HEK293 (cell line): ENCODE measurements at regions not wholly inside any gene's neighbourhood (a gene's known extent, or its start where the extent isn't known, plus 50 kb on each side); places are given as distances from the start of the nearest gene placed in this dataset.

Source experiments
- CTCF ChIA-PET: fragments of 350-600 bp; formaldehyde crosslinking; extraction: SDS; loops from one replicate; lab custom pipeline; 2021; ENCODE audit warnings: antibody characterized with exemption; lab: Yijun Ruan, JAX
- POLR2A ChIA-PET: fragments of 300-600 bp; formaldehyde crosslinking; extraction: SDS; loops from one replicate; lab custom pipeline; 2020; ENCODE audit warnings: antibody characterized with exemption, inconsistent platforms; lab: Yijun Ruan, JAX
- H3K27ac ChIP-seq: fragments of 200-500 bp; sonication (Bioruptor generic); 2 replicates; pipeline ENCODE4 v1.5.1; 2014; ENCODE audit warnings: low read depth, low read length, control low read depth, inconsistent platforms; ENCODE audit errors: extremely low read depth
- H3K36me3 ChIP-seq, 2 experiments: fragments of 200-500 bp in 1 of 2; sonication (Bioruptor generic) in 1 of 2; 1 replicate in 1 of 2; 2 replicates in 1 of 2; pipeline ENCODE4 v1.5.1; 2014 to 2017; ENCODE audit warnings: inconsistent platforms in 2 of 2, low read length in 2 of 2; ENCODE audit not compliant: control insufficient read depth in 2 of 2, insufficient read depth in 1 of 2
- H3K4me1 ChIP-seq: fragments of 200-500 bp; sonication (Bioruptor generic); 2 replicates; pipeline ENCODE4 v1.5.1; 2014; ENCODE audit warnings: mild to moderate bottlenecking, low read length, inconsistent platforms; ENCODE audit not compliant: control insufficient read depth, insufficient read depth
- H3K4me3 ChIP-seq: 2 replicates; pipeline ENCODE4 v1.5.1; 2011; ENCODE audit warnings: low read depth, mild to moderate bottlenecking, control low read depth, low read length, moderate library complexity
- H3K9me3 ChIP-seq: fragments of 200-500 bp; sonication (Bioruptor generic); 2 replicates; pipeline ENCODE4 v1.5.1; 2014; ENCODE audit warnings: low read depth, low read length, inconsistent platforms; ENCODE audit not compliant: control insufficient read depth, insufficient read depth
- BCL11B ChIP-seq: fragments of 450-650 bp; formaldehyde crosslinking; IDR thresholded peaks from 2 replicates; pipeline ENCODE4 v1.5.1; 2016; ENCODE audit warnings: low read depth, missing biosample characterization, missing genetic modification characterization
- KLF1 ChIP-seq: fragments of 450-650 bp; formaldehyde crosslinking; IDR thresholded peaks from 2 replicates; pipeline ENCODE4 v1.5.1; 2016; ENCODE audit warnings: missing biosample characterization, missing genetic modification characterization
- KLF10 ChIP-seq: fragments of 450-650 bp; IDR thresholded peaks from 2 replicates; pipeline ENCODE4 v1.5.1; 2018; ENCODE audit warnings: missing biosample characterization, mild to moderate bottlenecking, missing genetic modification characterization
- OVOL3 ChIP-seq: fragments of 450-650 bp; formaldehyde crosslinking; IDR thresholded peaks from 2 replicates; pipeline ENCODE4 v1.5.1; 2016; ENCODE audit warnings: missing biosample characterization, missing genetic modification characterization
- PRDM1 ChIP-seq: fragments of 450-650 bp; formaldehyde crosslinking; IDR thresholded peaks from 2 replicates; pipeline ENCODE4; 2016; ENCODE audit warnings: missing biosample characterization, missing genetic modification characterization
- ZNF341 ChIP-seq: fragments of 450-650 bp; formaldehyde crosslinking; IDR thresholded peaks from 2 replicates; pipeline ENCODE4; 2016; ENCODE audit warnings: low read depth, missing biosample characterization, missing genetic modification characterization
- ZNF350 ChIP-seq: fragments of 450-650 bp; formaldehyde crosslinking; IDR thresholded peaks from 2 replicates; pipeline ENCODE4 v1.5.0; 2017; ENCODE audit warnings: missing biosample characterization, mild to moderate bottlenecking, missing genetic modification characterization
- ZNF366 ChIP-seq: fragments of 450-650 bp; formaldehyde crosslinking; conservative IDR thresholded peaks from 2 replicates; pipeline ENCODE4 v1.5.1; 2016; ENCODE audit warnings: missing biosample characterization, missing genetic modification characterization
- ZNF707 ChIP-seq: fragments of 450-650 bp; formaldehyde crosslinking; IDR thresholded peaks from 2 replicates; pipeline ENCODE4 v1.5.1; 2016; ENCODE audit warnings: missing biosample characterization, missing genetic modification characterization
- ZXDB ChIP-seq: fragments of 450-650 bp; formaldehyde crosslinking; IDR thresholded peaks from 2 replicates; pipeline ENCODE4 v1.5.1; 2016; ENCODE audit warnings: missing biosample characterization, missing genetic modification characterization
- TF ChIP-seq, protein P1 (sequence below): fragments of 450-650 bp; formaldehyde crosslinking; IDR thresholded peaks from 2 replicates; pipeline ENCODE4 v1.5.1; 2016; ENCODE audit warnings: missing biosample characterization, missing genetic modification characterization, borderline replicate concordance
- TF ChIP-seq, protein P2 (sequence below): fragments of 450-650 bp; formaldehyde crosslinking; conservative IDR thresholded peaks from 2 replicates; pipeline ENCODE4 v1.5.1; 2016; ENCODE audit warnings: low read depth, missing biosample characterization, missing genetic modification characterization
- TF ChIP-seq, protein P3 (sequence below): fragments of 450-650 bp; formaldehyde crosslinking; IDR thresholded peaks from 2 replicates; pipeline ENCODE4 v1.5.1; 2016; ENCODE audit warnings: missing biosample characterization, missing genetic modification characterization, borderline replicate concordance
- TF ChIP-seq, protein P4 (sequence below): fragments of 450-650 bp; formaldehyde crosslinking; IDR thresholded peaks from 2 replicates; pipeline ENCODE4 v1.5.1; 2016; ENCODE audit warnings: missing biosample characterization, missing genetic modification characterization

DNA sequence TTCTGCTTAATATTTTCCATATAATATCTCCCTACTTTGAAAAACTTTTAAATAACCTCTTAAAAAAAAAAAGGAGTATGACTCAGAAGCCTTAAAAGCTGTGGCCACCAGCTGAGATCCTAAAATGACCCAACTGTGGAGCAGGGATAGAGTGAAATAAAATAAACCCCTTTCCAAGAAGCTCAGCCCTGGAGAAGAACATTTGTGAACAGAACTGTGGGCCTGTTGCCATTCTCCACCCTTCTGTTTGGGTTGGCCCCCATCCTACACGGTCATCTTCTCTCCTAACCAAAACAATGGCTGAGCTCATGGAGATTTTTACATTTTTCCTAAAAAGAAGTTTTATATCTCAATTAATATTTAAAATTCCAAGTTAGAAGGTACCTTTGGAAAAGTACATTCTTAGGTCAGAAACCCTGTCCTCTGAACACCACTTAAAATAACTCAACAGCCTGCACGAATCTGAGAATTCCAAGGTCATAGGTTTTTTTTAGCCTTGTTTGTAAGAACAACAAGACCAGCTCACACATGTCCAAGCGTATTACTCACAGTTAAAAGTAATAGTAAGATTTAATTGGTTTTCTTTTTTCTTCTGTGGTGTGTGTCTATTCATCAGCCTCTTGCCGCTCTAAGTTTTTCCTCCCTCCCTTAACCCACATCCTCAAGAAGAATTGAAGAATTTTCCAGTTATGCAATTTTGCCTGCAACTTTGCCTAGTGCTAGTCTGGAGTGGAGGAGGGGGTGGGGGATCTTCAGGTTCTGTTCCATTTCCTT is 107.7 kb upstream of the ERRFI1 start (continued):
- TF ChIP-seq, protein P1, sequence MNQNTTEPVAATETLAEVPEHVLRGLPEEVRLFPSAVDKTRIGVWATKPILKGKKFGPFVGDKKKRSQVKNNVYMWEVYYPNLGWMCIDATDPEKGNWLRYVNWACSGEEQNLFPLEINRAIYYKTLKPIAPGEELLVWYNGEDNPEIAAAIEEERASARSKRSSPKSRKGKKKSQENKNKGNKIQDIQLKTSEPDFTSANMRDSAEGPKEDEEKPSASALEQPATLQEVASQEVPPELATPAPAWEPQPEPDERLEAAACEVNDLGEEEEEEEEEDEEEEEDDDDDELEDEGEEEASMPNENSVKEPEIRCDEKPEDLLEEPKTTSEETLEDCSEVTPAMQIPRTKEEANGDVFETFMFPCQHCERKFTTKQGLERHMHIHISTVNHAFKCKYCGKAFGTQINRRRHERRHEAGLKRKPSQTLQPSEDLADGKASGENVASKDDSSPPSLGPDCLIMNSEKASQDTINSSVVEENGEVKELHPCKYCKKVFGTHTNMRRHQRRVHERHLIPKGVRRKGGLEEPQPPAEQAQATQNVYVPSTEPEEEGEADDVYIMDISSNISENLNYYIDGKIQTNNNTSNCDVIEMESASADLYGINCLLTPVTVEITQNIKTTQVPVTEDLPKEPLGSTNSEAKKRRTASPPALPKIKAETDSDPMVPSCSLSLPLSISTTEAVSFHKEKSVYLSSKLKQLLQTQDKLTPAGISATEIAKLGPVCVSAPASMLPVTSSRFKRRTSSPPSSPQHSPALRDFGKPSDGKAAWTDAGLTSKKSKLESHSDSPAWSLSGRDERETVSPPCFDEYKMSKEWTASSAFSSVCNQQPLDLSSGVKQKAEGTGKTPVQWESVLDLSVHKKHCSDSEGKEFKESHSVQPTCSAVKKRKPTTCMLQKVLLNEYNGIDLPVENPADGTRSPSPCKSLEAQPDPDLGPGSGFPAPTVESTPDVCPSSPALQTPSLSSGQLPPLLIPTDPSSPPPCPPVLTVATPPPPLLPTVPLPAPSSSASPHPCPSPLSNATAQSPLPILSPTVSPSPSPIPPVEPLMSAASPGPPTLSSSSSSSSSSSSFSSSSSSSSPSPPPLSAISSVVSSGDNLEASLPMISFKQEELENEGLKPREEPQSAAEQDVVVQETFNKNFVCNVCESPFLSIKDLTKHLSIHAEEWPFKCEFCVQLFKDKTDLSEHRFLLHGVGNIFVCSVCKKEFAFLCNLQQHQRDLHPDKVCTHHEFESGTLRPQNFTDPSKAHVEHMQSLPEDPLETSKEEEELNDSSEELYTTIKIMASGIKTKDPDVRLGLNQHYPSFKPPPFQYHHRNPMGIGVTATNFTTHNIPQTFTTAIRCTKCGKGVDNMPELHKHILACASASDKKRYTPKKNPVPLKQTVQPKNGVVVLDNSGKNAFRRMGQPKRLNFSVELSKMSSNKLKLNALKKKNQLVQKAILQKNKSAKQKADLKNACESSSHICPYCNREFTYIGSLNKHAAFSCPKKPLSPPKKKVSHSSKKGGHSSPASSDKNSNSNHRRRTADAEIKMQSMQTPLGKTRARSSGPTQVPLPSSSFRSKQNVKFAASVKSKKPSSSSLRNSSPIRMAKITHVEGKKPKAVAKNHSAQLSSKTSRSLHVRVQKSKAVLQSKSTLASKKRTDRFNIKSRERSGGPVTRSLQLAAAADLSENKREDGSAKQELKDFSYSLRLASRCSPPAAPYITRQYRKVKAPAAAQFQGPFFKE, result no peak
- no peak for TF ChIP-seq ZXDB (tag by site-specific recombination)

DNA sequence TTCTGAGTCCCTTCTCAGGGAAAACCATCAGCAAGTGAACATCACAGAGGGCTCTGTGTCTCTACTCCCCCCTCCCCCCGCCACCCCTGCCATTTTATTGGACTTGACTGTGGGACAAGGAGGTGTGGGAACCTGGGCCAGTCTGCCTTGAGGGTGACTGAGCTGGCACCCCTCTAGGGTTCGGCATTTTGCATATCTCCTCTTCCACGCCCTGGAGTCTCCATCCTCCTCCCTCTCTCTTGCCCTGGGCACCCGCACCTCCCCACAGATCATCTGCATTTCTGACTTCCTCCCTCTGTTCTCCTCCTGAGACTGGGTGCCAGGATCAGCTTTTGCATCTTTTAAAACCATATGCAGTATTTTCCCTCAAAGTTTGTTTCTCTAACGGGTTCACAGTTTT is 107.1 kb upstream of the ERRFI1 start:
- Histone ChIP-seq H3K36me3 (no peaks in the 10 kb centered on the region), H3K27ac (no peak overlapping the region), H3K4me1 (peaks cover 9% of the 10 kb centered on the region), H3K9me3 (no peaks in the 10 kb centered on the region), H3K4me3 (no peak overlapping the region)
- TF ChIP-seq ZNF341 (tag by site-specific recombination), result peak; percentile 39; the same call in 1 of the 2 replicates
- TF ChIP-seq, protein P2, sequence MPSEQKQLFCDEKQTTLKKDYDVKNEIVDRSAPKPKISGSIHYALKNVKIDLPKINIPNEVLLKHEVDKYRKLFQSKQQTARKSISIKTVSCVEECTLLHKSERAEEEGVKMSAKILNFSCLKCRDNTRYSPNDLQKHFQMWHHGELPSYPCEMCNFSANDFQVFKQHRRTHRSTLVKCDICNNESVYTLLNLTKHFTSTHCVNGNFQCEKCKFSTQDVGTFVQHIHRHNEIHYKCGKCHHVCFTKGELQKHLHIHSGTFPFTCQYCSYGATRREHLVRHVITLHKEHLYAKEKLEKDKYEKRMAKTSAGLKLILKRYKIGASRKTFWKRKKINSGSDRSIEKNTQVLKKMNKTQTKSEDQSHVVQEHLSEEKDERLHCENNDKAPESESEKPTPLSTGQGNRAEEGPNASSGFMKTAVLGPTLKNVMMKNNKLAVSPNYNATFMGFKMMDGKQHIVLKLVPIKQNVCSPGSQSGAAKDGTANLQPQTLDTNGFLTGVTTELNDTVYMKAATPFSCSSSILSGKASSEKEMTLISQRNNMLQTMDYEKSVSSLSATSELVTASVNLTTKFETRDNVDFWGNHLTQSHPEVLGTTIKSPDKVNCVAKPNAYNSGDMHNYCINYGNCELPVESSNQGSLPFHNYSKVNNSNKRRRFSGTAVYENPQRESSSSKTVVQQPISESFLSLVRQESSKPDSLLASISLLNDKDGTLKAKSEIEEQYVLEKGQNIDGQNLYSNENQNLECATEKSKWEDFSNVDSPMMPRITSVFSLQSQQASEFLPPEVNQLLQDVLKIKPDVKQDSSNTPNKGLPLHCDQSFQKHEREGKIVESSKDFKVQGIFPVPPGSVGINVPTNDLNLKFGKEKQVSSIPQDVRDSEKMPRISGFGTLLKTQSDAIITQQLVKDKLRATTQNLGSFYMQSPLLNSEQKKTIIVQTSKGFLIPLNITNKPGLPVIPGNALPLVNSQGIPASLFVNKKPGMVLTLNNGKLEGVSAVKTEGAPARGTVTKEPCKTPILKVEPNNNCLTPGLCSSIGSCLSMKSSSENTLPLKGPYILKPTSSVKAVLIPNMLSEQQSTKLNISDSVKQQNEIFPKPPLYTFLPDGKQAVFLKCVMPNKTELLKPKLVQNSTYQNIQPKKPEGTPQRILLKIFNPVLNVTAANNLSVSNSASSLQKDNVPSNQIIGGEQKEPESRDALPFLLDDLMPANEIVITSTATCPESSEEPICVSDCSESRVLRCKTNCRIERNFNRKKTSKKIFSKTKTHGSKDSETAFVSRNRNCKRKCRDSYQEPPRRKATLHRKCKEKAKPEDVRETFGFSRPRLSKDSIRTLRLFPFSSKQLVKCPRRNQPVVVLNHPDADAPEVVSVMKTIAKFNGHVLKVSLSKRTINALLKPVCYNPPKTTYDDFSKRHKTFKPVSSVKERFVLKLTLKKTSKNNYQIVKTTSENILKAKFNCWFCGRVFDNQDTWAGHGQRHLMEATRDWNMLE, result no peak
- ChIA-PET CTCF (interaction anchor here (0.6 to 0.9 kb wide), 5 partner anchors 18 to 609 kb away, joined by 3 to 5 read pairs (median 3); no protein-coding TSS in a partner anchor), POLR2A (no interaction called here)

DNA sequence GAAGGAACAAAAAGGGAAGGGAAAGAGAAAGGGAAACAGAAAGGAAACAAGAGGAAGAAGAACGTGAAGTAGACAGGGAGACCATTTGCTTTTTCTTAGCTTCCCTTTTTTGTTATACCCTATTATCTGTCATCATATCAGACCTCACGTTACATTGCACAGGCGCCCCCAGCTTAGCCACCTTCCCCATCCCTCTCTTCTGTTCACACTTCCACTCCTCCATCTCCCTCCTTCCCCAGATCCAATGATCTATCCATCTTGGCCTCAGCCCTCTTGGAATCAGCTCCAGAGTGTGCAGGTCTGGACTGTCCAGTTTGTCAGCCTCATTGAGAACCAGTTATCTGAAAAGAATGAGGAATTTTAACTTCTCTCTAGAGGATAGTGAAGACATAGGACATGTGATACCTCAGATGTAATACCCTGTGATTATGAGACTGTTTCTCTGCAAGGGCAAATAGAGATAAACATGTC is 101.1 kb upstream of the ERRFI1 start:
- Histone ChIP-seq H3K4me1 (no peaks in the 10 kb centered on the region), H3K9me3 (no peaks in the 10 kb centered on the region), H3K27ac (no peak overlapping the region), H3K36me3 (no peaks in the 10 kb centered on the region), H3K4me3 (no peak overlapping the region)
- POLR2A ChIA-PET, result interaction anchor here (0.8 kb wide), 1 partner anchor 10 kb away, joined by 3 read pairs; no protein-coding TSS in a partner anchor
- TF ChIP-seq BCL11B (tag by site-specific recombination), result no peak
- no peak for TF ChIP-seq KLF10 (tag by site-specific recombination)
- TF ChIP-seq, protein P3, sequence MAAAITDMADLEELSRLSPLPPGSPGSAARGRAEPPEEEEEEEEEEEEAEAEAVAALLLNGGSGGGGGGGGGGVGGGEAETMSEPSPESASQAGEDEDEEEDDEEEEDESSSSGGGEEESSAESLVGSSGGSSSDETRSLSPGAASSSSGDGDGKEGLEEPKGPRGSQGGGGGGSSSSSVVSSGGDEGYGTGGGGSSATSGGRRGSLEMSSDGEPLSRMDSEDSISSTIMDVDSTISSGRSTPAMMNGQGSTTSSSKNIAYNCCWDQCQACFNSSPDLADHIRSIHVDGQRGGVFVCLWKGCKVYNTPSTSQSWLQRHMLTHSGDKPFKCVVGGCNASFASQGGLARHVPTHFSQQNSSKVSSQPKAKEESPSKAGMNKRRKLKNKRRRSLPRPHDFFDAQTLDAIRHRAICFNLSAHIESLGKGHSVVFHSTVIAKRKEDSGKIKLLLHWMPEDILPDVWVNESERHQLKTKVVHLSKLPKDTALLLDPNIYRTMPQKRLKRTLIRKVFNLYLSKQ, result no peak
- TF ChIP-seq PRDM1 (tag by site-specific recombination), result 0 out of 2 replicates have a peak, but pooled peaks have one; percentile 13
- peak; percentile 51; the same call in 1 of the 2 replicates for TF ChIP-seq ZNF366 (tag by site-specific recombination)
- no peak for TF ChIP-seq ZNF707 (tag by site-specific recombination)
- TF ChIP-seq, protein P4, sequence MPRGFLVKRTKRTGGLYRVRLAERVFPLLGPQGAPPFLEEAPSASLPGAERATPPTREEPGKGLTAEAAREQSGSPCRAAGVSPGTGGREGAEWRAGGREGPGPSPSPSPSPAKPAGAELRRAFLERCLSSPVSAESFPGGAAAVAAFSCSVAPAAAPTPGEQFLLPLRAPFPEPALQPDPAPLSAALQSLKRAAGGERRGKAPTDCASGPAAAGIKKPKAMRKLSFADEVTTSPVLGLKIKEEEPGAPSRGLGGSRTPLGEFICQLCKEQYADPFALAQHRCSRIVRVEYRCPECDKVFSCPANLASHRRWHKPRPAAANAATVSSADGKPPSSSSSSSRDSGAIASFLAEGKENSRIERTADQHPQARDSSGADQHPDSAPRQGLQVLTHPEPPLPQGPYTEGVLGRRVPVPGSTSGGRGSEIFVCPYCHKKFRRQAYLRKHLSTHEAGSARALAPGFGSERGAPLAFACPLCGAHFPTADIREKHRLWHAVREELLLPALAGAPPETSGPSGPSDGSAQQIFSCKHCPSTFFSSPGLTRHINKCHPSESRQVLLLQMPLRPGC (tag by site-specific recombination), result no peak
- TF ChIP-seq ZNF350 (tag by site-specific recombination), result no peak
- no peak for TF ChIP-seq KLF1 (tag by site-specific recombination)
- no peak for TF ChIP-seq OVOL3 (tag by site-specific recombination)
- CTCF ChIA-PET, result interaction anchor here (0.6 kb wide), 1 partner anchor 68 kb away, joined by 3 read pairs; no protein-coding TSS in a partner anchor
